ENCODE measurements at regions not wholly inside any gene's neighbourhood (a gene's known extent, or its start where the extent isn't known, plus 50 kb on each side); places are given as distances from the start of the nearest gene placed in this dataset.

- TF ChIP-seq CTCF (conservative IDR thresholded peaks at IDR 0.05) (no peak), EZH2 (IDR thresholded peaks at IDR 0.05; ENCODE audit: low read depth) (no peak)
Measured at GRCh38 chr4:112889619-112890527, 159.6 kb upstream of the ANK2 start.
